ENCODE measurements at regions not wholly inside any gene's neighbourhood (a gene's known extent, or its start where the extent isn't known, plus 50 kb on each side); places are given as distances from the start of the nearest gene placed in this dataset.

GRCh38 chr2:149921911-149922616 is 334.5 kb upstream of the MMADHC start:
- TF ChIP-seq POLR2A (IDR thresholded peaks at IDR 0.05) (no peak), CTCF (IDR thresholded peaks at IDR 0.05 in 8 of 11, conservative IDR thresholded peaks at IDR 0.05 in 3 of 11) (no peak), POLR2AphosphoS5 (IDR thresholded peaks at IDR 0.05) (no peak)

All from spleen (tissue), 7 donors.